Glomerular endothelial cell (primary cell): ENCODE measurements at regions not wholly inside any gene's neighbourhood (a gene's known extent, or its start where the extent isn't known, plus 50 kb on each side); places are given as distances from the start of the nearest gene placed in this dataset.

Experiments used
- DNase-seq: peaks from one replicate; pipeline ENCODE4 v3.0.0-alpha.2; 2011; ENCODE audit warnings: low read depth, low spot score; ENCODE audit errors: extremely low read depth

GRCh38 chr4:169815606-169816005 is 57.9 kb upstream of the HPF1 start:
- DNase-seq: no peak

- DNase-seq: no peak
These were observed 53.7 kb upstream of the HPF1 start for GRCh38 chr4:169811476-169811875.

- peak; percentile 75 for DNase-seq
These were observed 52.9 kb upstream of the HPF1 start for GRCh38 chr4:169810325-169811323.

- no peak for DNase-seq
These were observed 50.3 kb upstream of the HPF1 start for GRCh38 chr4:169807934-169808509.
